Sigmoid colon (tissue), 6 donors: ENCODE measurements at regions not wholly inside any gene's neighbourhood (a gene's known extent, or its start where the extent isn't known, plus 50 kb on each side); places are given as distances from the start of the nearest gene placed in this dataset.
"Not testable (repeated sequence)": the region's sequence is repeated elsewhere in the genome, so short reads cannot be mapped to it uniquely, and the experiment has no call there.

ENCODE experiments used
- DNase-seq: peaks from one replicate; pipeline ENCODE4 v3.0.0-alpha.2; 2019
- H3K27ac ChIP-seq, 4 donors: fragments of 200-600 bp; sonication (generic); one replicate each; pipeline ENCODE4 v1.5.1; 2016 to 2019; ENCODE audit warnings: mild to moderate bottlenecking in 1 of 4
- H3K27me3 ChIP-seq, 3 donors: fragments of 200-600 bp; sonication (generic); one replicate each; pipeline ENCODE4 v1.5.1; 2019; ENCODE audit warnings: mild to moderate bottlenecking in 1 of 3
- H3K36me3 ChIP-seq, 4 donors: fragments of 200-600 bp; sonication (generic); one replicate each; pipeline ENCODE4 v1.5.1; 2016 to 2019
- H3K4me1 ChIP-seq, 4 donors: fragments of 200-600 bp; sonication (generic); one replicate each; pipeline ENCODE4 v1.5.1; 2017 to 2019
- H3K4me3 ChIP-seq, 4 donors: fragments of 200-600 bp; sonication (generic); one replicate each; pipeline ENCODE4 v1.5.1; 2017 to 2019; ENCODE audit warnings: mild to moderate bottlenecking in 2 of 4, moderate library complexity in 1 of 4
- H3K9me3 ChIP-seq, 4 donors: fragments of 200-600 bp in 3 of 4; sonication (generic) in 3 of 4; one replicate each; pipeline versions ENCODE4 v1.5.1 to v1.6.1; 2013 to 2019
- EP300 ChIP-seq, 4 donors: sonication (generic); formaldehyde crosslinking; IDR thresholded peaks; one replicate each; pipeline ENCODE4 v1.6.1; 2017; ENCODE audit warnings: antibody characterized with exemption in 4 of 4
- POLR2A ChIP-seq, 2 donors: fragments of 450-650 bp; IDR thresholded peaks; one replicate each; pipeline ENCODE4 v1.6.1; 2016; ENCODE audit warnings: antibody characterized with exemption in 2 of 2, mild to moderate bottlenecking in 2 of 2, moderate library complexity in 2 of 2
- POLR2AphosphoS5 ChIP-seq, 4 donors: sonication (generic); formaldehyde crosslinking; IDR thresholded peaks; one replicate each; pipeline ENCODE4 v1.6.1; 2017; ENCODE audit warnings: antibody characterized with exemption in 4 of 4
- WGBS, 2 donors: extraction: QIAGEN DNeasy Blood & Tissue Kit; methylation state at CpG; one replicate each; pipeline ENCODE4 v1.1.7; 2013; 5-methylcytosine and 5-hydroxymethylcytosine counted together
- intact Hi-C: fragments of 100-400 bp; cut with DNase I; formaldehyde crosslinking; loops from one replicate; pipeline ENCODE4 v1.15.1; 2023
- TF ChIP-seq, protein P1 (sequence below), 4 experiments: fragments of 450-650 bp in 3 of 4; fragments of 200-600 bp in 1 of 4; IDR thresholded peaks; one replicate each; pipeline ENCODE4 v1.5.1; 2016 to 2019; ENCODE audit warnings: antibody characterized with exemption in 4 of 4, mild to moderate bottlenecking in 3 of 4, moderate library complexity in 2 of 4
- donor health status: healthy with polysubstance abuse.
- donor health status: healthy.

DNA sequence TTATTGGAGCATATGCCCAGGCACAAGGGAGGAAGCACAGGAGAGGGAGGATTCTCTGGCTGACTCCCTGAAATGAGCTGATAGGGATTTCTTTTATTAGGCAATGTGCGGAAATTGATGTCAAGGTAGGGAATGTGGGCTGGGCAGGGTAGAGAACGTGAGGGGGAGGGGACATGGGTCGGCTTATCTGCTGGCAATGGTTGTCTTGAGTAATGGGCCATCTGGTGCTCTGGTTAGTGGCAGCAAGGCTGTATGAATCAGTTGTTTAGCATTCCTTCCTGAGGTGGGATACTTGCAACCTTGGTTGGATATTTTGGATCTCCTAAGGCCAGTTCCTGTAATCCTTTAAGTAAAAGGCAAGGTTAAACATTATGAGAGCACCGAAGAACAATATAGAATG lies 80.5 kb upstream of the ADORA2B start:
- H3K4me1 ChIP-seq, intact Hi-C loops, H3K9me3 ChIP-seq, H3K27ac ChIP-seq, H3K36me3 ChIP-seq, H3K4me3 ChIP-seq, DNase-seq, H3K27me3 ChIP-seq: not testable (repeated sequence)
- WGBS, 2 donors: 85 to 87% methylated on average over 4 of the region's 4 CpGs

DNA sequence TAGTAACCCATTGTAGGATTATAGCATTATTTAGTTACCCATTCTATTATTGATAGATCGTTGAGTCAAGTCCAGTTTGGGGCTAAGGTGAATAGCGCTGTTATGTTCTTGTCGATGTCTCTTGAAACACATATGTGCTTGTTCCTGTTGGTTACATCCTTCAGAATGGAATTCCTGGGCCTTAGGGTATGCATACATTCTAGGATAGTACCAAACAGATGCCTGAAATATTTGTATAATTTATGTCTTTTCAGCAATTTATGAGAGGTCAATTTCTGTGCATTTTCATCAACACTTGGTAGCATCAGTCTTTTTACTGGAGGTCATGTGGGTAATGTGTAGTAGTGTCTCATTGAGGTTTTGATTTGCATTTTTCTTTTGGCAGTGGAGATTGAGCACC lies 78.9 kb upstream of the ADORA2B start:
- intact Hi-C loops, H3K4me3 ChIP-seq, H3K9me3 ChIP-seq, H3K27ac ChIP-seq, H3K27me3 ChIP-seq, H3K4me1 ChIP-seq, H3K36me3 ChIP-seq, DNase-seq: not testable (repeated sequence)
- 94% methylated on average over 3 of the region's 3 CpGs for whole genome bisulfite sequencing, 2 donors

DNA sequence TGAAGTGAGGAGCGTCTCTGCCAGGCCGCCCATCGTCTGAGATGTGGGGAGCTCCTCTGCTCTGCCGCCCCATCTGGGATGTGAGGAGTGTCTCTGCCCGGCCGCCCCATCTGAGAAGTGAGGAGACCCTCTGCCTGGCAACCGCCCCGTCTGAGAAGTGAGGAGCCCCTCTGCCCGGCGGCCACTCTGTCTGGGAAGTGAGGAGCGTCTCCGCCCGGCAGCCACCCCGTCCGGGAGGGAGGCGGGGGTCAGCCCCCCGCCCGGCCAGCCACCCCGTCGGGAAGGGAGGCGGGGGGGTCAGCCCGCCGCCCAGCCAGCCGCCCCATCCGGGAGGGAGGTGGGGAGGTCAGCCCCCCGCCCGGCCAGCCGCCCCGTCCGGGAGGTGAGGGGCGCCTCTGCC lies 77.6 kb upstream of the ADORA2B start:
- 96 to 98% methylated on average over 27 to 30 of the region's 31 CpGs for WGBS, 2 donors
- H3K4me3 ChIP-seq: not testable (repeated sequence)

DNA sequence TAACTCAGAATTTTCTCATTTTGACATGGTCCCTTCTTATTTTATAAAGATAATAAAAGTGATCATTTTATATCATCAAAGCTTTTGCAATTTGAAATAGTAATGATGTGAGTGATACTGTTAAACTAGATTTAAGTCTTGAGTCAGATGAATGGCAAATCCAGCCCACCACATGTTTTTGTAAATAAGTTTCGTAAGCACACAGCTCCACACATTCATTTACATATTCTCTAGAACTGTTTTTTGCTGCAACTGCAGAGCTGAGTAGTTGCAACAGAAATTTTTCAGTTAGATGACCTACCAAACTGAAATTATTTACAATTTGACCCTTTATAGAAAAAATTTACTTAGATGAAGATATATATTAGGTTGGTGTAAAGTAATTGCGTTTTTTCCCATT lies 75.1 kb upstream of the ADORA2B start:
- H3K9me3 ChIP-seq, H3K36me3 ChIP-seq, H3K4me3 ChIP-seq, H3K4me1 ChIP-seq, H3K27me3 ChIP-seq, intact Hi-C loops, H3K27ac ChIP-seq, DNase-seq: not testable (repeated sequence)
- no CpG with 5 or more reads among the region's 2 CpGs for WGBS, 2 donors

More for the DNA sequence above, 77.6 kb upstream of the ADORA2B start:
- intact Hi-C loops, H3K9me3 ChIP-seq, H3K4me1 ChIP-seq, H3K36me3 ChIP-seq, H3K27ac ChIP-seq, H3K27me3 ChIP-seq, DNase-seq: not testable (repeated sequence)

DNA sequence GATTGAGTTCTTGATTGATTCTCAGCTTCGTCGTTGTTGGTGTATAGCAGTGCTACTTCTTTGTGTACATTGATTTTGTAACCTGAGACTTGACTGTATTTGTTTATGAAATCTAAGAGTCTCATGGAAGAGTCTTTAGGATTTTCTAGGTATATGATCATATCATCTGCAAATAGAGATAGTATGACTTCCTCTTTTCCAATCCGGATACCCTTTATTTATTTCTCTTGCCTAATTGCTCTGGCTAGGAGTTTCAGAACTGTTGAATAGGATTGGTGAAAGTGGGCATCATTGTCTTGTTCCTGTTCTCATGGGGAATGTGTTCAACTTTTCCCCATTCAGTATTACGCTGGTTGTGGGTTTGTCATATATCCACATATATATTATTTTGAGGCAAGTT lies 72.3 kb upstream of the ADORA2B start:
- WGBS, 2 donors: 68 to 75% methylated on average over 4 of the region's 4 CpGs
- DNase-seq, H3K36me3 ChIP-seq, H3K27ac ChIP-seq, intact Hi-C loops, H3K27me3 ChIP-seq, H3K4me1 ChIP-seq, H3K4me3 ChIP-seq, H3K9me3 ChIP-seq: not testable (repeated sequence)

DNA sequence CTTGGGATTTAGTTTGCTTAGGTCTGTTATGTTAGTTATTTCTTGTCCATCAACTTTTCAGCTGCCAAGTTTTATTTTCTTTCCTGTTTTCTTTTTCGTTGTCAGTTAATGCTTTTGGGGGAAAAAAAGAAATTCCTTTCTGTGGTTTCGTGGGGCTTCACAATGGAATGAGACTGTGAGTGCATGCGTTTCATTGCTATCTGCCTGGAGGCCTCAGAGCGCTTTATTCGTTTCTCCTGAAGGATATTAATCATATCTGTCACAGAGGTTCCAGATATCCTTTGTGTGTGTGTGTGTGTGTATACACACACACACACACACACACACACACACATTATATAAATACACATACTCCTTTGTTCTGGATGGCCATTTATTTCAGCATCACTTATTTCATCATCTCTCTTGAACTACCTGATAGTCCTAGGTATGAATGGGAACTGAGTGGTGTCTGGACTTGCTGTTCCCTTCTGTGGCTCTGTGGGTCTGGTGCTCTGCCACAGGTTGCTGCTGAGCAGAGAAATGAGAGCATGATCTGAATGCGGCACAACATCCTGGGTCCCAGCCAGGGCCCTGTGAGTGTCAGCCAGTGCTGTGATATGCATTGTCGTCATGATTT lies 66.9 kb upstream of the ADORA2B start:
- H3K36me3 ChIP-seq, H3K27ac ChIP-seq, H3K27me3 ChIP-seq, H3K4me3 ChIP-seq, H3K4me1 ChIP-seq, H3K9me3 ChIP-seq, intact Hi-C loops, DNase-seq: not testable (repeated sequence)
- WGBS, 2 donors: 88% methylated on average over 7 of the region's 7 CpGs

DNA sequence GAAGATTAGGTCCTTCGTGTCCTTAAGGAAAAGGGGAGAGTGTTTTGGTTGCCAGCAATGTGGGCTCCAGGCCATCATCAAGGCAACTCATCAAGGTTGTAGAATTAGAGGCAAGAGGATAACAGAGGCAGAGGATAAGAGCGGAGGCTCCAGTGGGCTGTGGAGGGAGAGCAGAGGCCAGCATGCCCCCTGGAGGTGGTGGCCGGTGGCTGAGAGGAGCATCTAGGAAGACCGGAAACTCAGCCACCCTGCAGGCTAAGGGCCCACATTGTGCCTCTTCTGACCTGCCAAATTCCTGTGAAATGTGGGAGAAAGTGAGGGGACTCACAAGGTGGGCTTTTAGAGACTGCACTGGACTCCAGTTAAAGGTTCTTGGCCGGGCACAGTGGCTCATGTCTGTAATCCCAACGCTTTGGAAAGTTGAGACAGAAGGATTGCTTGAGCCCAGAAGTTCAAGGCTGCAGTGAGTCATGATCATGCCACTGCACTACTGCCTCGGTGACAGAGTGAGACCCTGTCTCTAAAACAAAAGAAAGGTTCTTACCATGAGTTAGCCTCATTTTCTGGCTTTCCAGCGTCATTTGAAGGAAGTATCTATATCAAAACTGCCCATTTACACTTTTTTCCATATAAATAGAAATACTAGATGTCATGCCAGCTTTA lies 62.7 kb upstream of the ADORA2B start:
- no peaks in the 10 kb centered on the region for H3K9me3 ChIP-seq
- 90 to 92% methylated on average over 8 of the region's 8 CpGs for WGBS, 2 donors
- intact Hi-C loops: no loop called here
- no peaks in the 10 kb centered on the region for H3K4me1 ChIP-seq
- no peak overlapping the region for H3K27ac ChIP-seq
- TF ChIP-seq EP300 (IDR thresholded peaks at IDR 0.05) (no peak), POLR2A (IDR thresholded peaks at IDR 0.05) (no peak), POLR2AphosphoS5 (IDR thresholded peaks at IDR 0.05) (no peak)
- TF ChIP-seq, protein P1, sequence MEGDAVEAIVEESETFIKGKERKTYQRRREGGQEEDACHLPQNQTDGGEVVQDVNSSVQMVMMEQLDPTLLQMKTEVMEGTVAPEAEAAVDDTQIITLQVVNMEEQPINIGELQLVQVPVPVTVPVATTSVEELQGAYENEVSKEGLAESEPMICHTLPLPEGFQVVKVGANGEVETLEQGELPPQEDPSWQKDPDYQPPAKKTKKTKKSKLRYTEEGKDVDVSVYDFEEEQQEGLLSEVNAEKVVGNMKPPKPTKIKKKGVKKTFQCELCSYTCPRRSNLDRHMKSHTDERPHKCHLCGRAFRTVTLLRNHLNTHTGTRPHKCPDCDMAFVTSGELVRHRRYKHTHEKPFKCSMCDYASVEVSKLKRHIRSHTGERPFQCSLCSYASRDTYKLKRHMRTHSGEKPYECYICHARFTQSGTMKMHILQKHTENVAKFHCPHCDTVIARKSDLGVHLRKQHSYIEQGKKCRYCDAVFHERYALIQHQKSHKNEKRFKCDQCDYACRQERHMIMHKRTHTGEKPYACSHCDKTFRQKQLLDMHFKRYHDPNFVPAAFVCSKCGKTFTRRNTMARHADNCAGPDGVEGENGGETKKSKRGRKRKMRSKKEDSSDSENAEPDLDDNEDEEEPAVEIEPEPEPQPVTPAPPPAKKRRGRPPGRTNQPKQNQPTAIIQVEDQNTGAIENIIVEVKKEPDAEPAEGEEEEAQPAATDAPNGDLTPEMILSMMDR (IDR thresholded peaks at IDR 0.05): no peak
- no peaks in the 10 kb centered on the region for H3K27me3 ChIP-seq
- no peak overlapping the region for H3K4me3 ChIP-seq
- no peaks in the 10 kb centered on the region for H3K36me3 ChIP-seq
- no peak for DNase-seq

DNA sequence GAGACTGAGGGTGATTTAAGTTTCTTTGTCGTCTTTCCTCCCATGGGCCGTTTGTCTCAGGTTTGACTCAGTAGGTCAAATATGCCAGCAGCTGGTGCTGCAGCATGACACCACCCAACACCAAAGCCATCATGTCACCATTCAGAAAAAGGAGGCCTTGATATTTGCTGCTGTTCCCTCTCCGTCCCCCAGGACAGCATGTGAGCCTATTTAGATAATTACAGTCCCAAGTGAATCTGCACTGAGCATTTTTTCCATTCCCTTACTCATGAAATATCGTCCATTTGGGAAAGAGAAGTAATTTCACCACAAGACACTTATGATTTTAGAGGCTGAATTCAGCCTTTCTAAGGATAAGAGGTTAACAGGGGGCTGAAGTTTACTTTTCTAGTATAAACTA lies 62.2 kb upstream of the ADORA2B start:
- no peak overlapping the region for H3K27ac ChIP-seq
- 83 to 89% methylated on average over 4 of the region's 4 CpGs for WGBS, 2 donors
- no peak overlapping the region for H3K4me3 ChIP-seq
- H3K9me3 ChIP-seq: no peaks in the 10 kb centered on the region
- no peak for DNase-seq
- H3K4me1 ChIP-seq: no peaks in the 10 kb centered on the region
- TF ChIP-seq EP300 (IDR thresholded peaks at IDR 0.05): no peak
- TF ChIP-seq POLR2A (IDR thresholded peaks at IDR 0.05): no peak
- TF ChIP-seq, protein P1 (IDR thresholded peaks at IDR 0.05): no peak
- TF ChIP-seq POLR2AphosphoS5 (IDR thresholded peaks at IDR 0.05): no peak
- intact Hi-C loops: no loop called here
- H3K36me3 ChIP-seq: no peaks in the 10 kb centered on the region
- H3K27me3 ChIP-seq: no peaks in the 10 kb centered on the region
